ENCODE measurements at regions not wholly inside any gene's neighbourhood (a gene's known extent, or its start where the extent isn't known, plus 50 kb on each side); places are given as distances from the start of the nearest gene placed in this dataset.

- H3K4me3 ChIP-seq (ENCODE audit: low read depth, low read length): no peak overlapping the region
Measured at GRCh38 chr3:71872256-71872655, 87.3 kb upstream of the PROK2 start.

GRCh38 chr3:71870966-71871512, 86.1 kb upstream of the PROK2 start:
- H3K4me3 ChIP-seq (ENCODE audit: low read depth, low read length): no peak overlapping the region
- DNase-seq (ENCODE audit: low read depth): no peak
- TF ChIP-seq CTCF (conservative IDR thresholded peaks at IDR 0.05; ENCODE audit: low read depth, low read length): no peak

More at GRCh38 chr3:71872256-71872655, 87.3 kb upstream of the PROK2 start:
- no peak for DNase-seq (ENCODE audit: low read depth)
- no peak for TF ChIP-seq CTCF (conservative IDR thresholded peaks at IDR 0.05; ENCODE audit: low read depth, low read length)

- TF ChIP-seq CTCF (conservative IDR thresholded peaks at IDR 0.05; ENCODE audit: low read depth, low read length): no peak
- no peak for DNase-seq (ENCODE audit: low read depth)
Measured at GRCh38 chr3:71868876-71869275, 83.9 kb upstream of the PROK2 start.

GRCh38 chr3:71865727-71866126, 80.8 kb upstream of the PROK2 start:
- no peak for TF ChIP-seq CTCF (conservative IDR thresholded peaks at IDR 0.05; ENCODE audit: low read depth, low read length)
- DNase-seq (ENCODE audit: low read depth): no peak
- no peak overlapping the region for H3K4me3 ChIP-seq (ENCODE audit: low read depth, low read length)

More at GRCh38 chr3:71868876-71869275, 83.9 kb upstream of the PROK2 start:
- no peak overlapping the region for H3K4me3 ChIP-seq (ENCODE audit: low read depth, low read length)

GRCh38 chr3:71863563-71864190, 78.7 kb upstream of the PROK2 start:
- DNase-seq (ENCODE audit: low read depth): no peak
- no peak for TF ChIP-seq CTCF (conservative IDR thresholded peaks at IDR 0.05; ENCODE audit: low read depth, low read length)
- no peak overlapping the region for H3K4me3 ChIP-seq (ENCODE audit: low read depth, low read length)

GRCh38 chr3:71862371-71863140, 77.6 kb upstream of the PROK2 start:
- TF ChIP-seq CTCF (conservative IDR thresholded peaks at IDR 0.05; ENCODE audit: low read depth, low read length): no peak
- DNase-seq (ENCODE audit: low read depth): no peak
- no peak overlapping the region for H3K4me3 ChIP-seq (ENCODE audit: low read depth, low read length)

Measured in choroid plexus epithelial cell (primary cell).